ENCODE measurements at regions not wholly inside any gene's neighbourhood (a gene's known extent, or its start where the extent isn't known, plus 50 kb on each side); places are given as distances from the start of the nearest gene placed in this dataset.

GRCh38 chr1:96340686-96341085, 380.9 kb upstream of the PTBP2 start:
- intact Hi-C loops (cut with micrococcal nuclease; ENCODE audit: unreplicated experiment), result no loop called here
- Histone ChIP-seq H2AFZ (no peak overlapping the region), H3F3A (ENCODE audit: insufficient read depth, low read depth) (no peaks in the 10 kb centered on the region), H3K27me3 (ENCODE audit: insufficient read depth, low read depth) (no peaks in the 10 kb centered on the region), H4K20me1 (ENCODE audit: insufficient read depth) (no peaks in the 10 kb centered on the region), H3K79me2 (ENCODE audit: low read depth) (no peaks in the 10 kb centered on the region), H3K9me2 (ENCODE audit: insufficient read depth) (no peaks in the 10 kb centered on the region), H3K9me3 (ENCODE audit: insufficient read depth, low read depth) (no peaks in the 10 kb centered on the region), H3K36me3 (ENCODE audit: low read depth) (no peaks in the 10 kb centered on the region), H3K4me2 (no peak overlapping the region), H3K4me1 (replicated peaks; ENCODE audit: insufficient read depth) (no peaks in the 10 kb centered on the region), H3K4me3 (no peak overlapping the region), H3K27ac (no peak overlapping the region)
- no TSS peak for BruUV-seq (replicated peaks)
- TF ChIP-seq CTCF (conservative IDR thresholded peaks at IDR 0.05), result no peak
- TF ChIP-seq EZH2 (IDR thresholded peaks at IDR 0.05; ENCODE audit: low read depth), result no peak
- no peak for DNase-seq
- ChIA-PET POLR2A (ENCODE audit: unreplicated experiment) (no interaction called here), CTCF (no interaction called here)

- Histone ChIP-seq H3K4me3 (no peak overlapping the region), H2AFZ (no peak overlapping the region), H3F3A (ENCODE audit: insufficient read depth, low read depth) (no peaks in the 10 kb centered on the region), H4K20me1 (ENCODE audit: insufficient read depth) (no peaks in the 10 kb centered on the region), H3K36me3 (ENCODE audit: low read depth) (no peaks in the 10 kb centered on the region), H3K27me3 (ENCODE audit: insufficient read depth, low read depth) (no peaks in the 10 kb centered on the region), H3K9me2 (ENCODE audit: insufficient read depth) (no peaks in the 10 kb centered on the region), H3K79me2 (ENCODE audit: low read depth) (no peaks in the 10 kb centered on the region), H3K4me2 (no peak overlapping the region), H3K9me3 (ENCODE audit: insufficient read depth, low read depth) (peaks cover 3% of the 10 kb centered on the region; the same call in 1 of the 2 replicates), H3K27ac (no peak overlapping the region), H3K4me1 (replicated peaks; ENCODE audit: insufficient read depth) (no peaks in the 10 kb centered on the region)
- BruUV-seq (replicated peaks), result no TSS peak
- POLR2A ChIA-PET (ENCODE audit: unreplicated experiment), result no interaction called here
- CTCF ChIA-PET, result no interaction called here
- TF ChIP-seq CTCF (conservative IDR thresholded peaks at IDR 0.05) (no peak), EZH2 (IDR thresholded peaks at IDR 0.05; ENCODE audit: low read depth) (no peak)
- no peak for DNase-seq
- intact Hi-C loops (cut with micrococcal nuclease; ENCODE audit: unreplicated experiment), result no loop called here
These were observed 374.9 kb upstream of the PTBP2 start for GRCh38 chr1:96346719-96347118.

- H3K9me2 ChIP-seq (ENCODE audit: insufficient read depth), result no peaks in the 10 kb centered on the region
- no peaks in the 10 kb centered on the region for H3K36me3 ChIP-seq (ENCODE audit: low read depth)
- no peaks in the 10 kb centered on the region for H4K20me1 ChIP-seq (ENCODE audit: insufficient read depth)
- no peak overlapping the region for H3K4me3 ChIP-seq
- DNase-seq, result no peak
- no peaks in the 10 kb centered on the region for H3K79me2 ChIP-seq (ENCODE audit: low read depth)
- H3K4me1 ChIP-seq (replicated peaks; ENCODE audit: insufficient read depth), result no peaks in the 10 kb centered on the region
- H3K4me2 ChIP-seq, result no peak overlapping the region
- ChIA-PET CTCF (no interaction called here), POLR2A (ENCODE audit: unreplicated experiment) (no interaction called here)
- no peak for TF ChIP-seq EZH2 (IDR thresholded peaks at IDR 0.05; ENCODE audit: low read depth)
- TF ChIP-seq CTCF (conservative IDR thresholded peaks at IDR 0.05), result no peak
- no peak overlapping the region; the same call in 1 of the 2 replicates for H2AFZ ChIP-seq
- H3K27me3 ChIP-seq (ENCODE audit: insufficient read depth, low read depth), result no peaks in the 10 kb centered on the region
- peaks cover 3% of the 10 kb centered on the region; the same call in 1 of the 2 replicates for H3K9me3 ChIP-seq (ENCODE audit: insufficient read depth, low read depth)
- H3K27ac ChIP-seq, result no peak overlapping the region
- BruUV-seq (replicated peaks), result no TSS peak
- no peaks in the 10 kb centered on the region for H3F3A ChIP-seq (ENCODE audit: insufficient read depth, low read depth)
- intact Hi-C loops (cut with micrococcal nuclease; ENCODE audit: unreplicated experiment), result no loop called here
These were observed 371.7 kb upstream of the PTBP2 start for GRCh38 chr1:96349896-96350295.

Measured in PC-9 (cell line).